COLO829 (cell line): ENCODE measurements at regions not wholly inside any gene's neighbourhood (a gene's known extent, or its start where the extent isn't known, plus 50 kb on each side); places are given as distances from the start of the nearest gene placed in this dataset.
"Not testable (repeated sequence)": the region's sequence is repeated elsewhere in the genome, so short reads cannot be mapped to it uniquely, and the experiment has no call there.

ENCODE experiments used
- DNase-seq: peaks from one replicate; pipeline ENCODE4 v3.0.0; 2012; ENCODE audit warnings: low spot score

DNA sequence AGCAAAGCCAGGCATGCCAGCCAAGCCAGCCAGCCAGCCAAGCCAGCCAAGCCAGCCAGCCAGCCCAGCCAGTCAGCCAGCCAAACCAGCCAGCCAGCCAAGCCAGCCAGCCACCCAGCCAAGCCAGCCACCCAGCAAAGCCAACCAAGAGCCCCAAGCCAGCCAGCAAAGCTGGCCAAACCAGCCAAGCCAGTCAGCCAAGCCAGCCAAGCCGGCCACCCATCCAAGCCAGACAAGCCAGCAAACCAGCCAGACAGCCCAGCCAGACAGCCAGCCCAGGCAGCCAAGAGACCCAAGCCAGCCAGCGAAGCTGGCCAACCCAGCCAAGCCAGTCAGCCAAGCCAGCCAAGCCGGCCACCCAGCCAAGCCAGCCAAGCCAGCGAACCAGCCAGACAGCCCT, 338.3 kb upstream of the PLGLB2 start:
- not testable (repeated sequence) for DNase-seq

DNA sequence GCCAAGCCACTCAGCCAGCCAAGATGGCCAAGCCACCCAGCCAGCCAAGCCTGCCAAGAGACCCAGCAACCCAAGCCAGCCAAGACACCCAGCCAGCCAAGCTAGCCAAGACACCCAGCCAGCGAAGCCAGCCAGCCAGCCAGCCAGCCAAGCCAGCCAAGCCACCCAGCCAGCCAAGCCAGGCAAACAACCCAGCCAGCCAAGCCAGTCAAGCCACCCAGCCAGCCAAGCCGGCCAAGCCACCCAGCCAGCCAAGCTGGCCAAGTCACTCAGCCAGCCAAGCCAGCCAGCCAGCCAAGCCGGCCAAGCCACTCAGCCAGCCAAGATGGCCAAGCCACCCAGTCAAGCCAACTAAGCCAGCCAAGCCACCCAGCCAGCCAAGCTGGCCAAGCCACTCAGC, 337.5 kb upstream of the PLGLB2 start:
- not testable (repeated sequence) for DNase-seq

DNA sequence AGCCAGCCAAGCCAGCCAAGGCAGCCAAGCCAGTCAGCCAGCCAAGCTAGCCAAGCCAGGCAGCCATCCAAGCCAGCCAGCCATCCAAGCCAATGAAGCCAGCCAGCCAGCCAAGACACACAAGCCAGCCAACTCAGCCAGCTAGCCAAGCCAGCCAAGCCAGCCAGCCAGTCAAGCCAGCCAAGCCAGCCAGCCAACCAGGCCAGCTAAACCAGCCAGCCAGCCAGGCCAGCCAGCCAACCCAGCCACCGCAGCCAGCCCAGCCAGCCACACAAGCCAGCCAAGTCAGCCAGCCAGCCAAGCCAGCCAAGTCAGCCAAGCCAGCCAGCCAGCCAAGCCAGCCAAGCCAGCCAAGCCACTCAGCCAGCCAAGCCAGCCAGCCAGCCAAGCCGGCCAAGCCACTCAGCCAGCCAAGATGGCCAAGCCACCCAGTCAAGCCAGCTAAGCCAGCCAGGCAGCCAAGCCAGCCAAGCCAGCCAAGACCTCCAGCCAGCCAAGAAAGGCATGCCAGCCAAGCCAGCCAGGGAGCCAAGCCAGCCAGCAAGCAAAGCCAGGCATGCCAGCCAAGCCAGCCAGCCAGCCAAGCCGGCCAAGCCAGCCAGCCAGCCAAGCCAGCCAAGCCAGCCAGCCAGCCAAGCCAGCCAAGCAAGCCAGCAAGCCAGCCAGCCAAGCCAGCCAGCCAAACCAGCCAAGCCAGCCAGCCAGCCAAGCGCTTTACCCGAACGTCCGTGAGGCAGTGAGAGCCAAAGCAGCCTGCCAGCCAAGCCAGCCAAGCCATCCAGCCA, 335.7 kb upstream of the PLGLB2 start:
- DNase-seq: not testable (repeated sequence)

DNA sequence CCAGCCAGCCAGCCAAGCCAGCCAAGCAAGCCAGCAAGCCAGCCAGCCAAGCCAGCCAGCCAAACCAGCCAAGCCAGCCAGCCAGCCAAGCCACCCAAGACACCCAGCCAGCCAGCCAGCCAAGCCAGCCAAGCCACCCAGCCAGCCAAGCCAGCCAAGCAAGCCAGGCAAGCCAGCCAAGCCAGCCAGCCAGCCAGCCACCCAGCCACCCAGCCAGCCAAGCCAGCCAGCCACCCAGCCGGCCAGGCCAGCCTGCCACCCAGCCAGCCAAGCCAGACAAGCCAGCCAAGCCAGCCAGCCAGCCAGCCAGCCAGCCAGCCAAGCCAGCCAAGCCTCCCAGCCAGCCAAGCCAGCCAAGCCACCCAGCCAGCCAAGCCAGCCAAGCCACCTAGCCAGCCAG, 333.6 kb upstream of the PLGLB2 start:
- DNase-seq: not testable (repeated sequence)

DNA sequence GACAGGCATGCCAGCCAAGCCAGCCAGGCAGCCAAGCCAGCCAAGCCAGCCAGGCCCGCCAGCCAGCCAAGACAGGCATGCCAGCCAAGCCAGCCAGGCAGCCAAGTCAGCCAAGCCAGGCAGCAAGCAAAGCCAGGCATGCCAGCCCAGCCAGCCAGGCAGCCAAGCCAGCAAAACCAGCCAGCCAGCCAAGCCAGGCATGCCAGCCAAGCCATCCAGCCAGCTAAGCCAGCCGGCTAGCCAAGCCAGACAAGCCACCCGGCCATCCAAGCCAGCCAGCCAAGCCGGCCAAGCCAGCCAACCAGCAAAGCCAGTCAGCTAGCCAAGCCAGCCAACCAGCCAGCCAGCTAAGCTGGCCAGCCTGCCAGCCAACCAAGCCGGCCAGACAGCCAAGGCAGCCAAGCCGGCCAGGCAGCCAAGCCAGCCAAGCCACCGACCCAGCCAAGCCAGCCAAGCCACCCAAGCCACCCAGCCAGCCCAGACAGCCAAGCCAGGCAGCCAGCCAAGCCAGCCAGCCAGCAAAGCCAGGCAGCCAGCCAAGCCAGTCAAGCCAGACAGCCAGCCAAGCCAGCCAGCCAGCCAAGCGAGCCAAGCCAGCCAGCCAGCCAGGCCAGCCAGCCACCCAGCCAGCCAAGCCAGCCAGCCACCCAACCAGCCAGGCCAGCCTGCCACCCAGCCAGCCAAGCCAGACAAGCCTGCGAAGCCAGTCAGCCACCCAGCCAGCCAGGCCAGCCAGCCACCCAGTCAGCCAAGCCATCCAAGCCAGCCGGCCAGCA, 332.9 kb upstream of the PLGLB2 start:
- DNase-seq: not testable (repeated sequence)

DNA sequence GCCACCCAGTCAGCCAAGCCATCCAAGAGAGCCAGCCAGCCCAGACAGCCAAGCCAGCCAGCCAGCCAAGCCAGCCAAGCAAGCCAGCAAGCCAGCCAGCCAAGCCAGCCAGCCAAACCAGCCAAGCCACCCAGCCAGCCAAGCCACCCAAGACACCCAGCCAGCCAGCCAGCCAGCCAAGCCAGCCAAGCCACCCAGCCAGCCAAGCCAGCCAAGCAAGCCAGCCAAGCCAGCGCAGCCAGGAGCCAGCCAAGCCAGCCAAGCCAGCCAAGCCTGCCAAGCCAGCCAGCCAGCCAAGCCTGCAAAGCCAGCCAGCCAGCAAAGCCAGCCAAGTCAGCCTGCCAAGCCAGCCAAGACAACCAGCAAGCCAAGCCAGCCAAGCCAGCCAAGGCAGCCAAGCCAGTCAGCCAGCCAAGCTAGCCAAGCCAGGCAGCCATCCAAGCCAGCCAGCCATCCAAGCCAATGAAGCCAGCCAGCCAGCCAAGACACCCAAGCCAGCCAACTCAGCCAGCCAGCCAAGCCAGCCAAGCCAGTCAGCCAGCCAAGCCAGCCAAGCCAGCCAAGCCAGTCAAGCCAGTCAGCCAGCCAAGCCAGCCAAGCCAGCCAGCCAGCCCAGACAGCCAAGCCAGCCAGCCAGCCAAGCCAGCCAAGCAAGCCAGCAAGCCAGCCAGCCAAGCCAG, 332.2 kb upstream of the PLGLB2 start:
- DNase-seq: not testable (repeated sequence)

DNA sequence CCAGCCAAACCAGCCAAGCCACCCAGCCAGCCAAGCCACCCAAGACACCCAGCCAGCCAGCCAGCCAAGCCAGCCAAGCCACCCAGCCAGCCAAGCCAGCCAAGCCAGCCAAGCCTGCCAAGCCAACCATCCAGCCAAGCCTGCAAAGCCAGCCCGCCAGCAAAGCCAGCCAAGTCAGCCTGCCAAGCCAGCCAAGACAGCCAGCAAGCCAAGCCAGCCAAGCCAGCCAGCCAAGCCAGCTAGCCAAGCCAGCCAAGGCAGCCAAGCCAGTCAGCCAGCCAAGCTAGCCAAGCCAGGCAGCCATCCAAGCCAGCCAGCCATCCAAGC, 331.7 kb upstream of the PLGLB2 start:
- not testable (repeated sequence) for DNase-seq

DNA sequence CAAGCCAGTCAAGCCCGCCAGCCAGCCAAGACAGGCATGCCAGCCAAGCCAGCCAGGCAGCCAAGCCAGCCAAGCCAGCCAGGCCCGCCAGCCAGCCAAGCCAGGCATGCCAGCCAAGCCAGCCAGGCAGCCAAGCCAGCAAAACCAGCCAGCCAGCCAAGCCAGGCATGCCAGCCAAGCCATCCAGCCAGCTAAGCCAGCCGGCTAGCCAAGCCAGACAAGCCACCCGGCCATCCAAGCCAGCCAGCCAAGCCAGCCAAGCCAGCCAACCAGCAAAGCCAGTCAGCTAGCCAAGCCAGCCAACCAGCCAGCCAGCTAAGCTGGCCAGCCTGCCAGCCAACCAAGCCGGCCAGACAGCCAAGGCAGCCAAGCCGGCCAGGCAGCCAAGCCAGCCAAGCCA, 330.7 kb upstream of the PLGLB2 start:
- not testable (repeated sequence) for DNase-seq

DNA sequence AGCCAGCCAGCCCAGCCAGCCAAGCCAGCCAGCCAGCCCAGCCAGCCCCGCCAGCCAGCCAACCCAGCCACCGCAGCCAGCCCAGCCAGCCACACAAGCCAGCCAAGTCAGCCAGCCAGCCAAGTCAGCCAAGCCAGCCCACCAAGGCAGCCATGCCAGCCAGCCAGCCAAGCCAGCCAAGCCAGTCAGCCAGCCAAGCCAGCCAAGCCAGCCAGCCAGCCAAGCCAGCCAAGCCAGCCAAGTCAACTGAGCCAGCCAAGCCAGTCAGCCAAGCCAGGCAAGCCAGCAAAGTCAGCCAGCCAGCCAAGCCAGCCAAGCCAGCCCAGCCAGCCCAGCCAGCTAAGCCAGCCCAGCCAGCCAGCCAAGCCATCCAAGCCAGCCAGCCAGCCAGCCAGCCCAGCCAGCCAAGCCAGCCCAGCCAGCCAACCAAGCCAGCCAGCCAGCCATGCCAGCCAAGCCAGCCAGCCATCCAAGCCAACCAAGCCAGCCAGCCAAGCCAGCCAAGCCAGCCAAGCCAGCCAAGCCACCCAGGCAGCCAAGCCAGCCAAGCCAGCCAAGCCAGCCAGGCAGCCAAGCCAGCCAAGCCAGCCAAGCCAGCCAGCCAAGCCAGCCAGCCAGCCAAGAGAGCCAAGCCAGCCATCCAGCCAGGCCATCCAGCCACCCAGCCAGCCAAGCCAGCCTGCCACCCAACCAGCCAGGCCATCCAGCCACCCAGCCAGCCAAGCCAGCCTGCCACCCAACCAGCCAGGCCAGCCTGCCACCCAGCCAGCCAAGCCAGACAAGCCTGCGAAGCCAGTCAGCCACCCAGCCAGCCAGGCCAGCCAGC, 329.9 kb upstream of the PLGLB2 start:
- DNase-seq: not testable (repeated sequence)

DNA sequence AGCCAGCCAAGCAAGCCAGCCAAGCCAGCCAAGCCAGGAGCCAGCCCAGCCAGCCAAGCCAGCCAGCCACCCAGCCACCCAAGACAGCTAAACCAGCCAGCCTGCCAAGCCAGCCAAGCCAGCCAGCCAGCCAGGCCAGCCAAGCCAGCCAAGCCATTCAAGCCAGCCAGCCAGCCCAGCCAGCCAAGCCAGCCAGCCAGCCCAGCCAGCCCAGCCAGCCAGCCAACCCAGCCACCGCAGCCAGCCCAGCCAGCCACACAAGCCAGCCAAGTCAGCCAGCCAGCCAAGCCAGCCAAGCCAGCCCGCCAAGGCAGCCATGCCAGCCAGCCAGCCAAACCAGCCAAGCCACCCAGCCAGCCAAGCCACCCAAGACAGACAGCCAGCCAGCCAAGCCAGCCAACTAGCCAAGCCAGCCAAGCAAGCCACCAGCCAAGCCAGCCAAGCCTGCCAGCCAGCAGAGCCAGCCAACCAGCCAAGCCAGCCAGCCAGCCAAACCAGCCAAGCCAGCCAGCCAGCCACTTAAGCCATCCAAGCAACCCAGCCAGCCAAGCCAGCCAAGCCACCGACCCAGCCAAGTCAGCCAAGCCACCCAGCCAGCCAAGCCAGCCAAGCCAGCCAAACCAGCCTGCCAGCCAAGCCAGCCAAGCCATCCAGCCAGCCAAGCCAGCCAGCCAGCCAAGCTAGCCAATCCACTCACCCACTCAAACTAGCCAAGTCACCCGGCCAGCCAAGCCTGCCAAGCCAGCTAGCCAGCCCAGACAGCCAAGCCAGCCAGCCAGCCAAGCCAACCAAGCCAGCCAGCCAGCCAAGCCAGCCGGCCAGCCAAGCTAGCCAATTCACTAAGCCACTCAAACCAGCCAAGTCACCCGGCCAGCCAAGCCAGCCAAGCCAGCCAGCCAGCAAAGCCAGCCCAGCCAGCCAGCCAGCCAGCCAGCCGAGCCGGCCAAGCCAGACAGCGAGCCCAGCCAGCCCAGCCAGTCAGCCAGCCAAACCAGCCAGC, 328.8 kb upstream of the PLGLB2 start:
- not testable (repeated sequence) for DNase-seq

DNA sequence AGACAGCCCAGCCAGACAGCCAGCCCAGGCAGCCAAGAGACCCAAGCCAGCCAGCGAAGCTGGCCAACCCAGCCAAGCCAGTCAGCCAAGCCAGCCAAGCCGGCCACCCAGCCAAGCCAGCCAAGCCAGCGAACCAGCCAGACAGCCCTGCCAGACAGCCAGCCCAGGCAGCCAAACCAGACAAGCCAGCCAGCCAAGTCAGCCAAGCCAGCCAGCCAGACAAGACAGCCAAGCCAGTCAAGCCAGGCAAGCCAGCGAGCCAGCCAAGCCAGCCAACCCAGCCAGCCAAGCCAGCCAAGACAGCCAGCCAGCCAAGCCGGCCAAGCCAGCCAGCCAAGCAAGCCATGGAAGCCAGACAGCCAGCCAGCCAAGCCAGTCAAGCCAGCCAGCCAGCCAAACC, 327.9 kb upstream of the PLGLB2 start:
- not testable (repeated sequence) for DNase-seq

DNA sequence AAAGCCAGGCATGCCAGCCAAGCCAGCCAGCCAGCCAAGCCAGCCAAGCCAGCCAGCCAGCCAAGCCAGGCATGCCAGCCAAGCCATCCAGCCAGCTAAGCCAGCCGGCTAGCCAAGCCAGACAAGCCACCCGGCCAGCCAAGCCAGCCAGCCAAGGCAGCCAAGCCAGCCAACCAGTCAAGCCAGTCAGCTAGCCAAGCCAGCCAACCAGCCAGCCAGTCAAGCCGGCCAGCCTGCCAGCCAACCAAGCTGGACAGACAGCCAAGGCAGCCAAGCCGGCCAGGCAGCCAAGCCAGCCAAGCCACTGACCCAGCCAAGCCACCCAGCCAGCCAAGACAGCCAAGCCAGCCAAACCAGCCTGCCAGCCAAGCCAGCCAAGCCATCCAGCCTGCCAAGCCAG, 326.9 kb upstream of the PLGLB2 start:
- not testable (repeated sequence) for DNase-seq

DNA sequence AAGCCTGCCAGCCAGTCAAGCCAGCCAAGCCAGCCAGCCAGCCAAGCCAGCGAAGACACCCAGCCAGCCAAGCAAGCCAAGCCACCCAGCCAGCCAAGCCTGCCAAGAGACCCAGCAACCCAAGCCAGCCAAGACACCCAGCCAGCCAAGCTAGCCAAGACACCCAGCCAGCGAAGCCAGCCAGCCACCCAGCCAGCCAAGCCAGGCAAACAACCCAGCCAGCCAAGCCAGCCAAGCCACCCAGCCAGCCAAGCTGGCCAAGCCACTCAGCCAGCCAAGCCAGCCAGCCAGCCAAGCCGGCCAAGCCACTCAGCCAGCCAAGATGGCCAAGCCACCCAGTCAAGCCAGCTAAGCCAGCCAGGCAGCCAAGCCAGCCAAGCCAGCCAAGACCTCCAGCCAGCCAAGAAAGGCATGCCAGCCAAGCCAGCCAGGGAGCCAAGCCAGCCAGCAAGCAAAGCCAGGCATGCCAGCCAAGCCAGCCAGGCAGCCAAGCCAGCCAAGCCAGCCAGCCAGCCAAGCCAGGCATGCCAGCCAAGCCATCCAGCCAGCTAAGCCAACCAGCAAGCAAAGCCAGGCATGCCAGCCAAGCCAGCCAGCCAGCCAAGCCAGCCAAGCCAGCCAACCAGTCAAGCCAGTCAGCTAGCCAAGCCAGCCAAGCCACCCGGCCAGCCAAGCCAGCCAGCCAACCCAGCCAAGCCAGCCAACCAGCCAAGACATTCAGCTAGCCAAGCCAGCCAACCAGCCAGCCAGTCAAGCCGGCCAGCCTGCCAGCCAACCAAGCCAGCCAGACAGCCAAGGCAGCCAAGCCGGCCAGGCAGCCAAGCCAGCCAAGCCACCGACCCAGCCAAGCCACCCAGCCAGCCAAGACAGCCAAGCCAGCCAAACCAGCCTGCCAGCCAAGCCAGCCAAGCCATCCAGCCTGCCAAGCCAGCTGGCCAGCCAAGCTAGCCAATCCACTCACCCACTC, 323.8 kb upstream of the PLGLB2 start:
- not testable (repeated sequence) for DNase-seq

DNA sequence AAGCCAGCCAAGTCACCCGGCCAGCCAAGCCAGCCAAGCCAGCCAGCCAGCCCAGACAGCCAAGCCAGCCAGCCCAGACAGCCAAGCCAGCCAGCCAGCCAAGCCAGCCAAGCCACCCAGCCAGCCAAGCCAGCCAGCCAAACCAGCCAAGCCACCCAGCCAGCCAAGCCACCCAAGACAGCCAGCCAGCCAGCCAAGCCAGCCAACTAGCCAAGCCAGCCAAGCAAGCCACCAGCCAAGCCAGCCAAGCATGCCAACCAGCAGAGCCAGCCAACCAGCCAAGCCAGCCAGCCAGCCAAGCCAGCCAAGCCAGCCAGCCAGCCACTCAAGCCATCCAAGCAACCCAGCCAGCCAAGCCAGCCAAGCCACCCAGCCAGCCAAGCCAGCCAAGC, 323.1 kb upstream of the PLGLB2 start:
- DNase-seq: not testable (repeated sequence)

DNA sequence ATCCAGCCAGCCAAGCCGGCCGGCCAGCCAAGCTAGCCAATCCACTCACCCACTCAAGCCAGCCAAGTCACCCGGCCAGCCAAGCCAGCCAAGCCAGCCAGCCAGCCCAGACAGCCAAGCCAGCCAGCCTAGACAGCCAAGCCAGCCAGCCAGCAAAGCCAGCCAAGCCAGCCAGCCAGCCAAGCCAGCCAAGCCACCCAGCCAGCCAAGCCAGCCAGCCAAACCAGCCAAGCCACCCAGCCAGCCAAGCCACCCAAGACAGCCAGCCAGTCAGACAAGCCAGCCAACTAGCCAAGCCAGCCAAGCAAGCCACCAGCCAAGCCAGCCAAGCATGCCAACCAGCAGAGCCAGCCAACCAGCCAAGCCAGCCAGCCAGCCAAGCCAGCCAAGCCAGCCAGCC, 322.7 kb upstream of the PLGLB2 start:
- DNase-seq: not testable (repeated sequence)

DNA sequence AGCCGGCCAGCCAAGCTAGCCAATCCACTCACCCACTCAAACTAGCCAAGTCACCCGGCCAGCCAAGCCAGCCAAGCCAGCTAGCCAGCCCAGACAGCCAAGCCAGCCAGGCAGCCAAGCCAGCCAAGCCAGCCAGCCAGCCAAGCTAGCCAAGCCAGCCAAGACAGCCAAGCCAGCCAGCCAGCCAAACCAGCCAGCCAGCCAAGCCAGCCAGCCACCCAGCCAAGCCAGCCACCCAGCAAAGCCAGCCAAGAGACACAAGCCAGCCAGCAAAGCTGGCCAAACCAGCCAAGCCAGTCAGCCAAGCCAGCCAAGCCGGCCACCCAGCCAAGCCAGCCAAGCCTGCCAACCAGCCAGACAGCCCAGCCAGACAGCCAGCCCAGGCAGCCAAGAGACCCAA, 322.2 kb upstream of the PLGLB2 start:
- not testable (repeated sequence) for DNase-seq

DNA sequence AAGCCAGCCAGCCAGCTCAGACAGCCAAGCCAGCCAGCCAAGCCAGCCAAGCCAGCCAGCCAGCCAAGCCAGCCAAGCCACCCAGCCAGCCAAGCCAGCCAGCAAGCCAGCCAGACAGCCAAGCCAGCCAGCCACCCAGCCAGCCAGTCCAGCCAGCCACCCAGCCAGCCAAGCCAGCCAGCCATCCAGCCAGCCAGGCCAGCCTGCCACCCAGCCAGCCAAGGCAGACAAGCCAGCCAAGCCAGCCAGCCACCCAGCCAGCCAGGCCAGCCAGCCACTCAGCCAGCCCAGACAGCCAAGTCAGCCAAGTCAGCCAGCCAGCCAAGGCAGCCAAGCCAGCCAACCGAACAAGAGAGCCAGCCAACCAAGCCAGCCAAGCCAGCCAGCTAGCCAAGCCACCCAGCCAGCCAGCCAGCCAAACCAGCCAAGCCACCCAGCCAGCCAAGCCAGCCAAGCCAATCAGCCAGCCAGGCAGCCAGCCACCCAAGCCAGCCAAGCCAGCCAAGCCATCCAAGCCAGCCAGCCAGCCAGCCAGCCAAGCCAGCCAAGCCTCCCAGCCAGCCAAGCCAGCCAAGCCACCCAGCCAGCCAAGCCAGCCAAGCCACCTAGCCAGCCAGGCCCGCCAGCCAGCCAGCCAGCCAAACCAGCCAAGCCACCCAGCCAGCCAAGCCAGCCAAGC, 319.3 kb upstream of the PLGLB2 start:
- not testable (repeated sequence) for DNase-seq

DNA sequence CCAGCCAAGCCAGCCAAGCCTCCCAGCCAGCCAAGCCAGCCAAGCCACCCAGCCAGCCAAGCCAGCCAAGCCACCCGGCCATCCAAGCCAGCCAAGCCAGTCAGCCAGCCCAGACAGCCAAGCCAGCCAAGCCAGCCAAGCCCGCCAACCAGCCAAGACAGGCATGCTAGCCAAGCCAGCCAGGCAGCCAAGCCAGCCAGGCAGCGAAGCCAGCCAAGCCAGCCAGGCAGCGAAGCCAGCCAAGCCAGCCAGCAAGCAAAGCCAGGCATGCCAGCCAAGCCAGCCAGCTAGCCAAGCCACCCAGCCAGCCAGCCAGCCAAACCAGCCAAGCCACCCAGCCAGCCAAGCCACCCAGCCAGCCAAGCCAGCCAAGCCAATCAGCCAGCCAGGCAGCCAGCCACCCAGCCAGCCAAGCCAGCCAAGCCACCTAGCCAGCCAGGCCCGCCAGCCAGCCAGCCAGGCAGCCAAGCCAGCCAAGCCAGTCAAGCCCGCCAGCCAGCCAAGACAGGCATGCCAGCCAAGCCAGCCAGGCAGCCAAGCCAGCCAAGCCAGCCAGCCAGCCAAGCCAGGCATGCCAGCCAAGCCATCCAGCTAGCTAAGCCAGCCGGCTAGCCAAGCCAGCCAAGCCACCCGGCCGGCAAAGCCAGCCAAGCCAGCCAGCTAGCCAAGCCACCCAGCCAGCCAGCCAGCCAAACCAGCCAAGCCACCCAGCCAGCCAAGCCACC, 318.5 kb upstream of the PLGLB2 start:
- DNase-seq: not testable (repeated sequence)
